Right atrium auricular region (tissue), 2 donors: ENCODE measurements at regions not wholly inside any gene's neighbourhood (a gene's known extent, or its start where the extent isn't known, plus 50 kb on each side); places are given as distances from the start of the nearest gene placed in this dataset.

ENCODE experiments used
- DNase-seq: peaks from one replicate; pipeline ENCODE4 v3.0.0-alpha.2; 2019; ENCODE audit warnings: low spot score
- H3K27ac ChIP-seq, 2 donors: fragments of 200-600 bp; sonication (generic); 1 replicate in 1 of 2; 2 replicates in 1 of 2; pipeline ENCODE4 v1.5.1; 2016 to 2019
- H3K27me3 ChIP-seq, 2 donors: fragments of 200-600 bp; sonication (generic); one replicate each; pipeline versions ENCODE4 v1.5.1 to v1.6.0; 2017 to 2019
- H3K36me3 ChIP-seq: fragments of 200-600 bp; sonication (generic); one replicate; pipeline ENCODE4 v1.5.1; 2016
- H3K4me1 ChIP-seq, 2 donors: fragments of 200-600 bp; sonication (generic); one replicate each; pipeline versions ENCODE4 v1.5.1 to v1.6.0; 2017 to 2019
- H3K4me3 ChIP-seq, 2 donors: fragments of 200-600 bp; sonication (generic); 1 replicate in 1 of 2; 2 replicates in 1 of 2; pipeline ENCODE4 v1.5.1; 2017 to 2019; ENCODE audit warnings: mild to moderate bottlenecking in 1 of 2, moderate library complexity in 1 of 2
- H3K9me3 ChIP-seq, 2 donors: fragments of 200-600 bp; sonication (generic); one replicate each; pipeline ENCODE4 v1.5.1; 2019
- CTCF ChIP-seq, 2 donors: fragments of 200-600 bp; sonication (generic); IDR thresholded peaks; one replicate each; pipeline ENCODE4 v1.5.1; 2019; ENCODE audit warnings: antibody characterized with exemption in 2 of 2

- H3K27me3 ChIP-seq, result no peaks in the 10 kb centered on the region
- no peaks in the 10 kb centered on the region for H3K4me1 ChIP-seq
- DNase-seq, result no peak
- no peaks in the 10 kb centered on the region for H3K36me3 ChIP-seq
- no peak for TF ChIP-seq CTCF (IDR thresholded peaks at IDR 0.05)
- no peak overlapping the region for H3K27ac ChIP-seq
- H3K9me3 ChIP-seq, result no peaks in the 10 kb centered on the region
- H3K4me3 ChIP-seq, result no peak overlapping the region
These were observed 207.6 kb upstream of the LYZL1 start for GRCh38 chr10:29081231-29081630.

- no peak overlapping the region for H3K4me3 ChIP-seq
- no peaks in the 10 kb centered on the region for H3K27me3 ChIP-seq
- DNase-seq, result no peak
- H3K27ac ChIP-seq, result no peak overlapping the region
- H3K36me3 ChIP-seq, result no peaks in the 10 kb centered on the region
- no peak for TF ChIP-seq CTCF (IDR thresholded peaks at IDR 0.05)
- no peaks in the 10 kb centered on the region for H3K4me1 ChIP-seq
- no peaks in the 10 kb centered on the region for H3K9me3 ChIP-seq
These were observed 206.8 kb upstream of the LYZL1 start for GRCh38 chr10:29081951-29082685.

GRCh38 chr10:29083096-29083495 lies 205.8 kb upstream of the LYZL1 start:
- no peaks in the 10 kb centered on the region for H3K9me3 ChIP-seq
- no peaks in the 10 kb centered on the region for H3K4me1 ChIP-seq
- no peak for DNase-seq
- no peaks in the 10 kb centered on the region for H3K27me3 ChIP-seq
- H3K27ac ChIP-seq, result no peak overlapping the region
- no peak overlapping the region for H3K4me3 ChIP-seq
- H3K36me3 ChIP-seq, result no peaks in the 10 kb centered on the region
- no peak for TF ChIP-seq CTCF (IDR thresholded peaks at IDR 0.05)

- Histone ChIP-seq H3K27me3 (no peaks in the 10 kb centered on the region), H3K36me3 (no peaks in the 10 kb centered on the region), H3K4me3 (no peak overlapping the region), H3K4me1 (no peaks in the 10 kb centered on the region), H3K9me3 (no peaks in the 10 kb centered on the region), H3K27ac (no peak overlapping the region)
- TF ChIP-seq CTCF (IDR thresholded peaks at IDR 0.05), result no peak
- no peak for DNase-seq
These were observed 204.1 kb upstream of the LYZL1 start for GRCh38 chr10:29084681-29085307.

GRCh38 chr10:29089091-29089490 lies 199.8 kb upstream of the LYZL1 start:
- no peaks in the 10 kb centered on the region for H3K4me1 ChIP-seq
- H3K36me3 ChIP-seq, result no peaks in the 10 kb centered on the region
- no peak overlapping the region for H3K4me3 ChIP-seq
- no peaks in the 10 kb centered on the region for H3K27me3 ChIP-seq
- TF ChIP-seq CTCF (IDR thresholded peaks at IDR 0.05), result no peak
- DNase-seq, result no peak
- H3K9me3 ChIP-seq, result no peaks in the 10 kb centered on the region
- no peak overlapping the region for H3K27ac ChIP-seq
